Epithelial cell of proximal tubule (primary cell): ENCODE measurements at regions not wholly inside any gene's neighbourhood (a gene's known extent, or its start where the extent isn't known, plus 50 kb on each side); places are given as distances from the start of the nearest gene placed in this dataset.

Source experiments
- DNase-seq: peaks from one replicate; pipeline ENCODE4 v3.0.0-alpha.2; 2011; ENCODE audit warnings: low read depth
- H3K4me3 ChIP-seq: 2 replicates; pipeline ENCODE4 v1.5.1; 2011; ENCODE audit warnings: low read depth, mild to moderate bottlenecking, low read length
- CTCF ChIP-seq: conservative IDR thresholded peaks from 2 replicates; pipeline ENCODE4 v1.5.1; 2012; ENCODE audit warnings: low read depth, mild to moderate bottlenecking, low read length

GRCh38 chr11:27277843-27278242 is 85.2 kb downstream of the CCDC34 start:
- no peak overlapping the region for H3K4me3 ChIP-seq
- DNase-seq: no peak
- no peak for TF ChIP-seq CTCF

GRCh38 chr11:27276141-27276540 is 86.9 kb downstream of the CCDC34 start:
- H3K4me3 ChIP-seq: no peak overlapping the region
- TF ChIP-seq CTCF: no peak
- DNase-seq: no peak

GRCh38 chr11:27274854-27275395 is 88.1 kb downstream of the CCDC34 start:
- no peak for TF ChIP-seq CTCF
- DNase-seq: no peak
- H3K4me3 ChIP-seq: no peak overlapping the region

- DNase-seq: no peak
- TF ChIP-seq CTCF: no peak
- no peak overlapping the region for H3K4me3 ChIP-seq
Observed at GRCh38 chr11:27266125-27266524, 96.9 kb downstream of the CCDC34 start.

GRCh38 chr11:27263986-27264385 is 99.0 kb downstream of the CCDC34 start:
- H3K4me3 ChIP-seq: no peak overlapping the region
- no peak for TF ChIP-seq CTCF
- DNase-seq: no peak

GRCh38 chr11:27263046-27263445 is 100.0 kb downstream of the CCDC34 start:
- TF ChIP-seq CTCF: no peak
- no peak for DNase-seq
- no peak overlapping the region for H3K4me3 ChIP-seq

- DNase-seq: no peak
- H3K4me3 ChIP-seq: no peak overlapping the region
- no peak for TF ChIP-seq CTCF
Observed at GRCh38 chr11:27255447-27255828, 107.6 kb downstream of the CCDC34 start.
